SK-N-MC (cell line): ENCODE measurements at regions not wholly inside any gene's neighbourhood (a gene's known extent, or its start where the extent isn't known, plus 50 kb on each side); places are given as distances from the start of the nearest gene placed in this dataset.

Experiments
- DNase-seq: peaks from one replicate; pipeline ENCODE4 v3.0.0-alpha.2; 2011; ENCODE audit warnings: low read depth, low spot score
- H3K27ac ChIP-seq: fragments of 200-600 bp; sonication (generic); 2 replicates; pipeline ENCODE4 v1.5.1; 2016; ENCODE audit warnings: mixed run types
- H3K36me3 ChIP-seq: fragments of 200-600 bp; sonication (generic); 2 replicates; pipeline ENCODE4 v1.6.1; 2017; ENCODE audit warnings: antibody characterized with exemption, low read length, mixed read lengths; ENCODE audit not compliant: insufficient read depth
- H3K4me3 ChIP-seq: fragments of 200-600 bp; sonication (generic); 2 replicates; pipeline ENCODE4 v1.5.1; 2016
- H3K9ac ChIP-seq: fragments of 200-600 bp; sonication (generic); 2 replicates; pipeline ENCODE4 v1.8.0; 2017; ENCODE audit warnings: mixed run types, mixed read lengths; ENCODE audit not compliant: insufficient read length
- H3K9me3 ChIP-seq: fragments of 200-600 bp; sonication (generic); 2 replicates; pipeline ENCODE4 v1.6.1; 2017; ENCODE audit warnings: low read depth, mild to moderate bottlenecking, antibody characterized with exemption, low read length, moderate library complexity, mixed read lengths
- EZH2 ChIP-seq: fragments of 200-600 bp; sonication (generic); IDR thresholded peaks from one replicate; pipeline ENCODE4 v1.6.1; 2017; ENCODE audit warnings: antibody characterized with exemption
- FOXP2 ChIP-seq: optimal IDR thresholded peaks from 2 replicates; pipeline ENCODE3; 2011; ENCODE audit warnings: mild to moderate bottlenecking, moderate library complexity; ENCODE audit not compliant: insufficient read depth; ENCODE audit errors: extremely low read length, control extremely low read depth
- POLR2AphosphoS5 ChIP-seq: IDR thresholded peaks from 2 replicates; pipeline ENCODE4 v1.6.1; 2012; ENCODE audit warnings: mild to moderate bottlenecking, low read depth, low read length, borderline replicate concordance

DNA sequence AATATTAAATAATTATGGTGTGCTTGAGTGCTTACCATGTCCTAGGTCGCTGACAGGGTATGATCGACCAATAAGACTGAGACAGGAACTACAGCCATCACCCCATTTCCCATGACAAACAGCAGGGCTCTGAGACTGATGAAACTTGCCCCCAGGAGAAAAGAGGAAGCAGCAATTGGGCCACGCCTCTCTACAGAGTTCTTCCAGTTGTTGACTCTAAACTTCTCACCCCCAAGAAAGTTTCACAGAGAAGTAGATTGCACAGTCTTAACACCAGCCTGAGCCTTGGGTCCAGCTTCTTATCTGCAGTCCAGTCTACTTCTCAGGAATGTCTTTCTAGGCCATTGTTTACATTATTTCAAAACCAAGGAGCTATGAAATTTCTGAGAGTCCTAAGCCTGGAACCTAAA is 182.2 kb upstream of the ANKRD55 start:
- no peaks in the 10 kb centered on the region for H3K36me3 ChIP-seq
- peak; percentile 37 for DNase-seq
- H3K27ac ChIP-seq, result peak overlapping the region; percentile 86; the same call in 1 of the 2 replicates
- TF ChIP-seq EZH2 (no peak), FOXP2 (no peak), POLR2AphosphoS5 (no peak)
- H3K9ac ChIP-seq, result no peak overlapping the region
- H3K9me3 ChIP-seq, result no peaks in the 10 kb centered on the region
- peak overlapping the region; percentile 42 for H3K4me3 ChIP-seq

DNA sequence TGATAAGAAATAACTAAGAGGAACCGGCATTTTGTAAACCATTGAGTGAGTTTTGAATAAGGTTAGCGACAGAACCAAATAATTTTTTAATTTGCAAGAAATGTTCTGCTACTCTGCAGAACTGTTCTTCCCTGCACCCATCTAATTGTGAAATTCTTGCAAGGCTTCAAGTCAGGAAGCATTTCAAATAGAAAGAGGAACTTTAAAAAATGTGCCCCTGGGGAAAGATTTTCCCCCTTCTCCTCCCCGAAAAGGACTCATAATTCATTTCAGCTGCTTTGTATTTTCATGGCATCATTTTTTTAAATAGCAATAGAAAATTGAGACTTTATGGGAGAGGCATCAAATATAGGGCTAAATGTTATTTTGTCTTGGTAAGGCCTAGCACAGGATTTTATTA is 180.9 kb upstream of the ANKRD55 start:
- TF ChIP-seq FOXP2 (no peak), POLR2AphosphoS5 (peak; percentile 62; the same call in 1 of the 2 replicates)
- Histone ChIP-seq H3K36me3 (no peaks in the 10 kb centered on the region), H3K27ac (peak overlapping the region; percentile 86), H3K9ac (no peak overlapping the region), H3K9me3 (no peaks in the 10 kb centered on the region), H3K4me3 (peak overlapping the region; percentile 68)
- DNase-seq, result peak; percentile 93

DNA sequence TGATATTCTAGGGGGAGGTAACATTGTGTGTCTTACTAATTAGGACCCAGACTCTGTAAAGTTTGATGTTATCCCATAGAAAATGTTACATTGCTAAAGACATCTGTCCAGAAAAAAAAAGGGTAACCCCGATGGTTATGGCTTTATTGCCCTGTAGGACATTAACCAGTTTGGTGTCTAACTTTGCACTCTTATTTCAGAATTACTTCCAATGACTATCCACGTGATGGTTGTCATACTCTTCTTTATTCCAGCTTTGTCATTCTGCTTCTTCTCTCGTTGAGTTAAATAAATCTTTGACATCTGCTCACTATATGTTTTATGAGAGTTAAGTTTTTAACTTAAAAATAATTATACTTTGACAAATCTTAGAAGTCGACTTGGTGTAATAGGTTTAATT is 180.4 kb upstream of the ANKRD55 start:
- no peaks in the 10 kb centered on the region for H3K9me3 ChIP-seq
- peak overlapping the region; percentile 86; the same call in 1 of the 2 replicates for H3K27ac ChIP-seq
- no peaks in the 10 kb centered on the region for H3K36me3 ChIP-seq
- H3K9ac ChIP-seq, result no peak overlapping the region
- TF ChIP-seq POLR2AphosphoS5 (no peak), FOXP2 (no peak), EZH2 (no peak)
- DNase-seq, result no peak
- H3K4me3 ChIP-seq, result peak overlapping the region; percentile 68

DNA sequence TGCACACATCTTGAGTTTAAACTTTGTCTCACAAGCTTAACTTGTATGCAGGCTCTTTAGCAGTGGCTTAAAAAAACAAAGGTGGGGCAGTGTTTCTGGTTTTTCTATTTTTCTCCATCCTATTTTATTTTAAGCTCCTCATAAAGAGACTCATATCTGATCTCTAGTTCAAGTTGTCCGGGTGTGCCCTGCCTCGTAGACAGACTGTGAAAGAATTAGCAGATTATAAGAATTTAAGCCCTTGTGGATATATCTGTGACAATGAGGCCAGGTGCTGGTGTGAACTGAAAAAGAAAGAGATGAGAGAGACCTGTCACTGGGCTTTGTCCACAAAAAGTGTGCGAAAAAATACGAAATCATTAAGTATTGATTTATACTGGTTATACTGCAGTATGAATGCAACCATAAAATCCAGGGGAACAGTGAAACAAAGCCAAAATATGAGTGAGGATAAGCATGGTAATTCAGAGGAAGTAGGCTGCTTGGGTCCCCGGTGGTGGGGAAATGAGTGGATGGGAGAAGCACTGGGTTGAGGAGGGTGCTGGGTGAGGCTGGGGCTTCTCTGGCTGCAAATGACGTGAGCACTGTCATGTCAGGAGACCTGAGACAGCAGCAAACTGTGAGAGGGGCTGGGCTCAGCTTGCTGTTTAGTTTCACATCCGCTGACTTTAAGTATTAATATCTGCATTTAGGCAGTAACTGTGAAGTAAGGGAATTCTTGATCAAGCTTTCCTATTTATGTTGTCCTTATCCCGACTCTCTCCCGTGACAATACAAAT is 179.7 kb upstream of the ANKRD55 start:
- H3K4me3 ChIP-seq, result peak overlapping the region; percentile 68
- H3K9me3 ChIP-seq, result no peaks in the 10 kb centered on the region
- no peak overlapping the region for H3K9ac ChIP-seq
- TF ChIP-seq EZH2, result no peak
- no peak for TF ChIP-seq FOXP2
- no peak for TF ChIP-seq POLR2AphosphoS5
- DNase-seq, result no peak
- no peaks in the 10 kb centered on the region for H3K36me3 ChIP-seq
- H3K27ac ChIP-seq, result peak overlapping the region; percentile 86; the same call in 1 of the 2 replicates

DNA sequence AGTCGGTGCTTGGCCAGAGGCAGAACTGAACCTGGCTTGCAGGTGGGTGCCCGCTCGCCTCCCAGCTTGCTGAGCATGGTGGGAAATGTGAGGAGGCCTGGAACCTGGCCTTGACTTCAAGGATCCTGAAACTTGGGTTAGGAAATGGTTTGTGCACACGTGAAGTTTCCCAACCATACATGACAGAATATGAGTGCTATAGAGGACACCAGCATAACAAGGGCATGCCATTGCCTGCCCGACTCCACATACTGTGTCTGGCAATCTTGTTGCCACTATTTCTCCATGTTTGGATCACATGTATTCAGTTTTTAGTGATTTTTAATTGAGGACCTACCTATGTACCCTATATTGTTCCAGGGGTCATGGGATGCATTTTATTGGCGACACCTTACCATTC is 177.6 kb upstream of the ANKRD55 start:
- Histone ChIP-seq H3K27ac (no peak overlapping the region), H3K9me3 (no peaks in the 10 kb centered on the region), H3K36me3 (no peaks in the 10 kb centered on the region), H3K9ac (no peak overlapping the region), H3K4me3 (no peak overlapping the region)
- TF ChIP-seq POLR2AphosphoS5, result no peak
- no peak for DNase-seq

DNA sequence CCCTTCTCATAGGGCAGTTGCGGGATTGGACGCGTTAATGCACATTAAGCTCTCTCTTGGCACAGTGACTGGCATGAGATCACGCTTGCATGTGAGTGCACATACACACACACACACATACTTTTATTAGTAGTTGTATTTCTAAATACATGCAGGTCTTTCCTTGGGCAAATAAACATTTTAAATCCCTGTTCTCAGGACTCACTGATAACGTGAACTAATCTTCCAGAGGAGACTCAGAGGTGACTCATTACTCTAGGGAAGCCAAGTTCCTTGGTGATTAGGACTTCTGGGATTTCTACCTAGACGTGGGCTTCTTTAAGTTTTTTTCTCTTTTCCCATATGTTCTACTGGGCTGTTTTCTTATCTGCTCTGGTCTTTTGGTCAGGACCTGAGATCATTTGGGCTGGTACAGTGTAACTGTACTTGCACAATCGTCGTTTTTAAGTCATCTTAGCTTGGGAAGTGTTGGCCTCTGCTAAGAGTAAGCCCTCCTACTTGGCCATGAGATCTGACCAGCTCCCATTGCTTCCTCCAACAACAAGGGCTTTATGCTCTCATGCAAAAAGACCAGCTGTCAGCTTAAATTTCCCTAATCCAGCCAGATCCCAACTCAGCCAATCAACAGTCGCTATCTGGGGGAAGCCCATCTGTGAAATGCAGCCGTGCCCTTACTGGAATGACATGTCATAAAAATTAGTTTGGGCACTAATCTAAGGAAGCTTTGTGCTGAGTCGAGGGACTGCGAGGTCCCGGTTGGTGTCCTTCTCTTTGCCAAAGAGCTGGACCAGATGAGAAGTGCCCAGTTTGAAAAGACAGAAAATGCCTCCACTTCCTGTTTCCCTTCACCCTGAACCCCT is 176.4 kb upstream of the ANKRD55 start:
- Histone ChIP-seq H3K36me3 (no peaks in the 10 kb centered on the region), H3K9me3 (no peaks in the 10 kb centered on the region), H3K27ac (no peak overlapping the region), H3K4me3 (no peak overlapping the region), H3K9ac (no peak overlapping the region)
- DNase-seq, result no peak
- TF ChIP-seq POLR2AphosphoS5, result no peak
- TF ChIP-seq FOXP2, result no peak
- TF ChIP-seq EZH2, result no peak

DNA sequence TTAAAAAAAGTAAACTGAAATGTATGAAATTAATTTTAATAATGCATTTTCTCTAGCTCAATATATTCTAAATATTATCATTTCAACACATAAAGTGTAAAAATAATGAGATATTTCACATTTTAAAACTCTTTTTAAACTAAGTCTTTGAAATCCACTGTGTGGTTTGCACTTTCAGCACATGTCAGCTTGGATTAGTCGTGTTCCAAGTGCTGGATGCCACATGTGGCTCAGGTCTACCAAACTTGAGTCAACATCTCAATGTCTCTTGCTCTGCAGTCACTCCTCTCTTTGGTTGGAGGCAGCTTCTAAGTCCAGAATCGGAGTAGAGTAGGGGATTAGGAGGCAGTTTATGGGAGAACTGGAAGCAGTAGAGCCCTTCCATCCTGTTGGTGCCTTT is 173.7 kb upstream of the ANKRD55 start:
- H3K9me3 ChIP-seq, result no peaks in the 10 kb centered on the region
- peak overlapping the region; percentile 95; the same call in 1 of the 2 replicates for H3K27ac ChIP-seq
- no peak overlapping the region for H3K9ac ChIP-seq
- TF ChIP-seq FOXP2 (no peak), POLR2AphosphoS5 (no peak), EZH2 (no peak)
- DNase-seq, result no peak
- H3K36me3 ChIP-seq, result no peaks in the 10 kb centered on the region
- H3K4me3 ChIP-seq, result no peak overlapping the region

DNA sequence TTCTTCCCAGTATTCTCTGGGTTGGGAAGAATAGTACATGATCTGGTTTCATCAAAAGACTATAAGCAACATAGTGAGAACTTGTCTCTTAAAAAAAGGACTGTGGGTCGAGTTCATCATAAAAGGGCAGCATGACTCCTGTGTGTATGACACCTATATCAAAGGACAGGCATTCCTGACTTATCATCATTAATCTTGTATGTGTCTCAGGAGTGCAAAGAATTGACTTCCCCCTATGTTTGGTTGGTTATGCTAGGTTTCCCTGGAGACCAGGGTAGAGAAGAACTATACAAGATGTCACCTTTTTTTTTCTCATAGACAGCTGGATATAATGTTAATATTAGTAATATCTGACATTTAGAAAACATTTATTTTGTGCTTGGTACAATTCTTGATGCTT is 173.1 kb upstream of the ANKRD55 start:
- no peak for TF ChIP-seq POLR2AphosphoS5
- TF ChIP-seq FOXP2, result no peak
- TF ChIP-seq EZH2, result no peak
- H3K36me3 ChIP-seq, result no peaks in the 10 kb centered on the region
- no peaks in the 10 kb centered on the region for H3K9me3 ChIP-seq
- peak overlapping the region; percentile 95 for H3K27ac ChIP-seq
- DNase-seq, result no peak
- H3K9ac ChIP-seq, result no peak overlapping the region
- no peak overlapping the region; the same call in 1 of the 2 replicates for H3K4me3 ChIP-seq
